Activated CD4-positive, alpha-beta memory T cell treated with anti-CD3 and anti-CD28 coated beads for 36 hours (primary cell): ENCODE measurements at regions not wholly inside any gene's neighbourhood (a gene's known extent, or its start where the extent isn't known, plus 50 kb on each side); places are given as distances from the start of the nearest gene placed in this dataset.

Experiments used
- CTCF ChIA-PET: fragments of 350-600 bp; sonication (Branson Sonifier 250); formaldehyde crosslinking; loops from one replicate; lab custom pipeline; 2021; ENCODE audit warnings: antibody characterized with exemption, inconsistent platforms; lab: Charles Lee
- POLR2A ChIA-PET: fragments of 350-600 bp; sonication (Branson Sonifier 250); formaldehyde crosslinking; loops from one replicate; lab custom pipeline; 2021; ENCODE audit warnings: antibody characterized with exemption; lab: Charles Lee
- DNase-seq: peaks from one replicate; pipeline ENCODE4 v3.0.0-alpha.2; 2020
- H3K27ac Mint-ChIP-seq: one replicate; pipeline ENCODE4 v1.8.0; 2021; ENCODE audit warnings: mixed read lengths
- H3K27me3 Mint-ChIP-seq: one replicate; pipeline ENCODE4 v1.8.0; 2021; ENCODE audit warnings: mixed read lengths
- H3K36me3 Mint-ChIP-seq: one replicate; pipeline ENCODE4 v1.8.0; 2021; ENCODE audit warnings: mixed read lengths
- H3K4me1 Mint-ChIP-seq: one replicate; pipeline ENCODE4 v1.8.0; 2021; ENCODE audit warnings: low read depth, mixed read lengths
- H3K4me3 Mint-ChIP-seq: one replicate; pipeline ENCODE4 v1.8.0; 2021; ENCODE audit warnings: mild to moderate bottlenecking, mixed read lengths
- H3K9me3 Mint-ChIP-seq: one replicate; pipeline ENCODE4 v1.8.0; 2021; ENCODE audit warnings: mixed read lengths
- intact Hi-C: fragments of 100-400 bp; cut with micrococcal nuclease; formaldehyde crosslinking; loops from one replicate; pipeline ENCODE4 v1.15.1; 2023

- H3K4me3 Mint-ChIP-seq = no peak overlapping the region
- no peak for DNase-seq
- H3K4me1 Mint-ChIP-seq = peaks cover 8% of the 10 kb centered on the region
Measured at GRCh38 chr11:32312206-32312817, 123.0 kb downstream of the WT1 start.

GRCh38 chr11:32312865-32313403 is 122.4 kb downstream of the WT1 start:
- intact Hi-C loops = loop anchor here (2.0 to 10.0 kb wide), 2 partner anchors 20 to 282 kb away; no protein-coding TSS in a partner anchor
- peaks cover 11% of the 10 kb centered on the region for H3K4me1 Mint-ChIP-seq
- CTCF ChIA-PET = interaction anchor here (0.8 to 1.1 kb wide), 6 partner anchors 9 to 480 kb away, joined by 3 to 6 read pairs (median 4); no protein-coding TSS in a partner anchor
- no peaks in the 10 kb centered on the region for H3K9me3 Mint-ChIP-seq
- POLR2A ChIA-PET = no interaction called here
- H3K27me3 Mint-ChIP-seq = peaks cover 11% of the 10 kb centered on the region
- DNase-seq = peak; percentile 68
- no peaks in the 10 kb centered on the region for H3K36me3 Mint-ChIP-seq
- no peak overlapping the region for H3K27ac Mint-ChIP-seq
- H3K4me3 Mint-ChIP-seq = no peak overlapping the region

More at GRCh38 chr11:32312206-32312817, 123.0 kb downstream of the WT1 start:
- ChIA-PET CTCF (interaction anchor here (0.8 to 1.4 kb wide), 9 partner anchors 8 to 481 kb away, joined by 3 to 8 read pairs (median 4); no protein-coding TSS in a partner anchor), POLR2A (no interaction called here)
- intact Hi-C loops = loop anchor here (2.0 to 10.0 kb wide), 2 partner anchors 20 to 282 kb away; no protein-coding TSS in a partner anchor
- Mint-ChIP-seq H3K9me3 (no peaks in the 10 kb centered on the region), H3K27me3 (peaks cover 11% of the 10 kb centered on the region), H3K27ac (no peak overlapping the region), H3K36me3 (no peaks in the 10 kb centered on the region)

DNA sequence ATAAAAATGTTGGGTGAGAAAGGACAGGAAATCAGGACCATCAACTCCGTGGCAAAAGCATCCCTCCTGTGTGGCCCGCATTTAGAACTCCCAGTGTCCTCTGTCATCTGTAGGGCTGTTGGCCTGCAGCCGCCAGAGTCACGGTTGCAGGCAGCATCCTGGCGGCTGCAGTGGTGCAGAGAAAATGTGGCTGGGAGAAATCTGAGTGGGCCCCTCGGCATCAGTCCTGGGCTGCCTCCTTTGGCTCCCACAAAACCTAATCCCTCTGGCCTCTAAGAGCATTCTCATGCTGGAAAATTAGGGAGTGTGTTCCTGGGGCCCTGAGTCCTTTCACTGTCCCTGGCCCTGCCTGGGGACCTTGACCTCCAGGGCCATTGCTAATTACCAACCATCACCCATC is 121.9 kb downstream of the WT1 start:
- H3K27me3 Mint-ChIP-seq = peaks cover 11% of the 10 kb centered on the region
- POLR2A ChIA-PET = no interaction called here

DNA sequence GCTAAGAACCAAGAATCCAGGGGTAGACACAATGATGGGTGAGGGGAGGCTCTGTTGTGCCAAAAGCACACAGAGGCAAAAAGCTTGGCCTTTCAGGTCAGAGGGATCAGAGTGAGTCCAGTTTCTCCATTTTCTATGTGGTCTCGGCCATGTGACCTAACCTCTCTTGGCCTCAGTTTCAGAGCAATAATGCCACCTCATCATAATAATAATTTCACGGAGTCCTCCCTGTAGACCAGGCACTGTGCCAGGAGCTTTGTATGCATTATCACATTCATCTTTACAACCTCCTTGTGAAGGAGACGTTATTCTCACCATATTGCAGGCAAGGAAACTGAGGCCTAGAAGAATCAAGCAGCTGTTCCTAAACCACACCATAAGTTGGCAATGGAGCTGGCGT is 120.2 kb downstream of the WT1 start:
- ChIA-PET CTCF (interaction anchor here (2.2 kb wide), 1 partner anchor 8 kb away, joined by 8 read pairs; no protein-coding TSS in a partner anchor), POLR2A (no interaction called here)
- intact Hi-C loops = loop anchor here (10.0 kb wide), 1 partner anchor 280 kb away; no protein-coding TSS in a partner anchor
- Mint-ChIP-seq H3K4me1 (peaks cover 12% of the 10 kb centered on the region), H3K9me3 (no peaks in the 10 kb centered on the region), H3K27ac (no peak overlapping the region), H3K36me3 (no peaks in the 10 kb centered on the region), H3K4me3 (no peak overlapping the region), H3K27me3 (peaks cover 14% of the 10 kb centered on the region)
- no peak for DNase-seq

More for the DNA sequence above, 121.9 kb downstream of the WT1 start:
- H3K9me3 Mint-ChIP-seq = no peaks in the 10 kb centered on the region
- H3K36me3 Mint-ChIP-seq = no peaks in the 10 kb centered on the region
- intact Hi-C loops = loop anchor here (2.0 to 10.0 kb wide), 2 partner anchors 19 to 281 kb away; no protein-coding TSS in a partner anchor
- CTCF ChIA-PET = interaction anchor here (1.0 to 2.2 kb wide), 4 partner anchors 10 to 20 kb away, joined by 4 to 8 read pairs (median 5); no protein-coding TSS in a partner anchor
- peaks cover 12% of the 10 kb centered on the region for H3K4me1 Mint-ChIP-seq
- no peak overlapping the region for H3K27ac Mint-ChIP-seq
- no peak overlapping the region for H3K4me3 Mint-ChIP-seq
- no peak for DNase-seq

DNA sequence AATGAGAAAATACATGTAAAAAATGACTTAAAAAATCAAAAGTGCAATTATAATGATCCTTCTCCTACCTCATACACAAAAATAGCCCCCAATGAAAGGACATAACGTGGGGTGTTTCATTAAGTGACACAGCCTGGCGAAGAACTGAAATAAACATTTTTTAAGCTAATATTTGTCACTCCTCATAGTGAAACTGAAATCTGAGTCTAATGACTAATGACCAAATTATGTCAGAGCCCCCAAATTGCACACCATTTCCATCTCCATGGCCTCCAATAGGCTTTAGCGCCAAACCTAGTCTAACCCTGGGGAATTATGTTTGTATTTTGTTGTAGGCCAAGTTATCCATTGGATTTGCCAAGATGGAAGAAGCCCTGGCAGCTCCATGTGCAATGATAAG is 119.1 kb downstream of the WT1 start:
- H3K4me3 Mint-ChIP-seq = no peak overlapping the region
- H3K27me3 Mint-ChIP-seq = peaks cover 13% of the 10 kb centered on the region
- no peak for DNase-seq
- peaks cover 12% of the 10 kb centered on the region for H3K4me1 Mint-ChIP-seq
- no peaks in the 10 kb centered on the region for H3K36me3 Mint-ChIP-seq
- POLR2A ChIA-PET = no interaction called here
- no peaks in the 10 kb centered on the region for H3K9me3 Mint-ChIP-seq
- intact Hi-C loops = loop anchor here (10.0 kb wide), 1 partner anchor 279 kb away; no protein-coding TSS in a partner anchor
- no peak overlapping the region for H3K27ac Mint-ChIP-seq
- CTCF ChIA-PET = no interaction called here

DNA sequence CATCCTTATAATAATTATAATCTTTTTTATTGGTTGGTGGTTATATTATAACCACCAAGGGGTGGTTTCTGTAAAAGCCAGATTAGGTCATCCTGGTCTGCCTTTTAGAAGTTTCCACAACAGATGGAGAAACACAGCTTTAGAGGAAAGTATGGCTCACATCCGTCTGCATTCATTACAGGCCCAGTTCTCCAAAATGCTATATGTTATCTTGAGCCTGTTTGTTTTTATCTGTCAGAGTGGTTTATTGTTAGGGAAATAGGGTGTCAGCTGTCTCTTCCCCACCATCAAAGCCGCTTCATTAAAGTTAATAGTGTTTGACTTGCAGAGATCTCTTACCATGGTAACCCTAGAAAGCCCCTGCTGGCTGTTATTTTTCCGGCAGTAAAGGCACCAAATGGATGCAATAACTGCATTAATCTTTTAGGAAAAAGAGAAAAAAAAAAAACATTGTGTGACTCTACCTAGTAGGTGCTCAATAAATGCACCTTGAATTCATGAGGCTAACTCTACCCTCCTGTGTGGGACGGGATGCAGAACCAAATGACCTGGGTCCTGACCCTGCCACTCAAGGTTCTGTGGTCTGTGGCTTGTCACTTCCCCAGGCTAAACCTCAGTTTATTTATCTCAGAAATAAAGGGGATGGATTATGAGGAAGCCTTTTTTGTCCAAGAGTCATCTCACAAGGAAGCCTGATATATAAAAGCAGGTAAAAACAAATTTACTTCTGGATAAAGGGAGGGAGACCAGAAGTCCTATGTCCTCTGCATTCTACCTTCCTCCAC is 118.3 kb downstream of the WT1 start:
- Mint-ChIP-seq H3K4me1 (peaks cover 12% of the 10 kb centered on the region), H3K9me3 (no peaks in the 10 kb centered on the region), H3K27ac (no peak overlapping the region), H3K4me3 (no peak overlapping the region), H3K36me3 (no peaks in the 10 kb centered on the region), H3K27me3 (peaks cover 15% of the 10 kb centered on the region)
- no peak for DNase-seq
- ChIA-PET POLR2A (interaction anchor here (0.6 kb wide), 1 partner anchor 33 kb away, joined by 4 read pairs; no protein-coding TSS in a partner anchor), CTCF (no interaction called here)
- intact Hi-C loops = loop anchor here (10.0 kb wide), 1 partner anchor 278 kb away; no protein-coding TSS in a partner anchor

DNA sequence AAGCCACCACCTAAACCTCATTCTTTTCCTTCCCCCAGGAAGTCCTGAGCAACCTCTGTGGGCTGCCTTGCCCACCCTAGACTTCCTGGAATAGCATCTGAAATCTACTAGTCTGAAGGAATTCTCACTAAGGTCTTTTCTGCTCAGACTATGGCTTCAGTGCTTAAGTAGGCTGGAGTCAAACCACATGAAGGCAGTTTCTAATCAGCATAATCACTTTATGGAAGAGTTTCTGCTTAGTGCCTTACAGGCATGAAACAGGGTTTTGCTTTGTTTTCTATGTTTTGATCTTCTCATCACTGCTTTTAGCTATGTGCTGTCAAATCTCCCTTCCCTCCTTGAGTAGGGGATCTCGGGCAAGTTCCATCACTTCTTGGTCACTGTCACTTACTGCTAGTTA is 117.7 kb downstream of the WT1 start:
- H3K27ac Mint-ChIP-seq = no peak overlapping the region
- CTCF ChIA-PET = no interaction called here
- intact Hi-C loops = loop anchor here (10.0 kb wide), 1 partner anchor 277 kb away; no protein-coding TSS in a partner anchor
- no peaks in the 10 kb centered on the region for H3K9me3 Mint-ChIP-seq
- POLR2A ChIA-PET = no interaction called here
- DNase-seq = no peak
- peaks cover 20% of the 10 kb centered on the region for H3K27me3 Mint-ChIP-seq
- H3K36me3 Mint-ChIP-seq = no peaks in the 10 kb centered on the region
- H3K4me1 Mint-ChIP-seq = peaks cover 12% of the 10 kb centered on the region
- H3K4me3 Mint-ChIP-seq = no peak overlapping the region

DNA sequence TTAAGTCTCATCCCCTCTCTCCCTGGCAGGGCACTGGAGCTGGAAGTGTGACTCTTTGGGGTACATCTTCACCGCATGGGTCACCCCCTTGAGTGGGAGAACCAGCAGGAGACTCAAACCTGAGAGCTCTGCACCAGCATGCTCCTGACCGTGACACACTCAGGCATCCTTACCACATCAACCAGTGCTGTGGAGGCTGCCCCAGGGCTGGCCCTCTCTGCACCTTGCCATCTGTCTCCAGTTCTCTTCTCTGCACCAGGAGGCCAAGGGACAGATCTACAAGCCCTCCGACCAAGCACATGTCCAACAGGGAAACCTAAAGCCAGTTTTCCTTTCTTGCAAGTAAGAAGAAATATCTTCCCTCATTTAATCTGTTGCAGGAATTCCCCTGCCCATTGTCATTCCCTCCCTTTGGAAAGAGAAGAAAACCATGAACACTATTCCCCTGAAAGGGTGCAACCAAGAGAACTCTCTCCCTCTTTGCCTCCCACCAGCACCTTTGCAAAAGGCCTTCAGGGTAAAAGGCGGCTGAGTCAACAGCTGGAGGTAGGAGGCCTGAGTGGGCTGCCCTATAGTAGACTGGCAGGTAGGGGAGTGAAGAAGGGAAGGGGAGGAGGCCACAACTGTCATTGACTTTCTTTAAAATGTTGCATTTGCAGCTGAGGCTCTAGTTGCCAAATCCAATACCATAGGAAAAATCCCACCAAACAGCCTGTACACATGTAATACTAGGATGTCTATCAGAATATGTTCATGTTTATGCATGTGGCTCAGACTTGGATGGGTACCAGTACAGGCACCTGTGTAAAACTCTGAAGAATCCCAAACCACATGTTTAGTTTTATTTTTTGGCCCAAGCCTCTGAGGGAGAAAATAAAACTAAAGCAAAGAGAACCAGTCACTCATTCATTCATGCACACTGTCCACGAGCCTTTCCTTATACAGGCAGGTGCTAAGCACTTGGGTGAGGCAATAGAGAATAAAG is 117.0 kb downstream of the WT1 start:
- Mint-ChIP-seq H3K9me3 (no peaks in the 10 kb centered on the region), H3K27ac (no peak overlapping the region), H3K36me3 (no peaks in the 10 kb centered on the region), H3K4me1 (peaks cover 12% of the 10 kb centered on the region), H3K4me3 (no peak overlapping the region), H3K27me3 (peaks cover 17% of the 10 kb centered on the region)
- POLR2A ChIA-PET = no interaction called here
- DNase-seq = peak; percentile 13
- intact Hi-C loops = loop anchor here (10.0 kb wide), 1 partner anchor 276 kb away; no protein-coding TSS in a partner anchor
- CTCF ChIA-PET = interaction anchor here (0.7 kb wide), 1 partner anchor 17 kb away, joined by 3 read pairs; no protein-coding TSS in a partner anchor

GRCh38 chr11:32323814-32324130 is 111.6 kb downstream of the WT1 start:
- DNase-seq = no peak
- ChIA-PET POLR2A (interaction anchor here (0.6 kb wide), 1 partner anchor 107 kb away, joined by 3 read pairs; no protein-coding TSS in a partner anchor), CTCF (interaction anchor here (0.6 to 6.0 kb wide), 19 partner anchors 9 to 486 kb away, joined by 3 to 49 read pairs (median 4); partner anchors contain the start of gene CCDC73)
- Mint-ChIP-seq H3K27me3 (peaks cover 18% of the 10 kb centered on the region), H3K9me3 (no peaks in the 10 kb centered on the region), H3K4me3 (no peak overlapping the region), H3K27ac (no peak overlapping the region), H3K36me3 (no peaks in the 10 kb centered on the region), H3K4me1 (no peaks in the 10 kb centered on the region)
- intact Hi-C loops = loop anchor here (1.0 to 5.0 kb wide), 3 partner anchors 10 to 470 kb away; no protein-coding TSS in a partner anchor

DNA sequence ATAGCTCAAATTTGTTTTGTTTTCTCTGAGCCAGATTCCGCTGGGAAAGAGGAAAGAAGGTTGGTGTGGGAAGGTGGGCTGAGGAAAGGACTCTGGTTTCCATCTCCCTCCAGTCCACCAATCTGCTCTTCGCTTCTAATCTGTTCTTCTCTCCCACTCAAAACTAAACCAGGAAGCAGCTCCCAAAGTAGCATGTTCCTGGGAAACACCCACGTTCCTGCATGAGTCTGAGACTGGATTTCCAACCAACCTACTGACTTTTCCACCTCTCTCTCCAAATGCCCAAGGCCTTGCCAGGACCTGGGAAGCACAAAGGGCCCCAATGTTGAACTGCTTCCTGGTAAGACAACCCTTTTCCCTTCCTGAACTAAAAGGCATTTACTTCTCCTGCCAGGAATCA is 110.2 kb downstream of the WT1 start:
- ChIA-PET CTCF (interaction anchor here (0.8 to 6.0 kb wide), 5 partner anchors 9 to 467 kb away, joined by 3 to 49 read pairs (median 9); no protein-coding TSS in a partner anchor), POLR2A (no interaction called here)
- Mint-ChIP-seq H3K4me1 (no peaks in the 10 kb centered on the region), H3K27ac (no peak overlapping the region), H3K36me3 (no peaks in the 10 kb centered on the region), H3K9me3 (no peaks in the 10 kb centered on the region), H3K27me3 (peaks cover 14% of the 10 kb centered on the region), H3K4me3 (no peak overlapping the region)
- intact Hi-C loops = no loop called here
- no peak for DNase-seq

DNA sequence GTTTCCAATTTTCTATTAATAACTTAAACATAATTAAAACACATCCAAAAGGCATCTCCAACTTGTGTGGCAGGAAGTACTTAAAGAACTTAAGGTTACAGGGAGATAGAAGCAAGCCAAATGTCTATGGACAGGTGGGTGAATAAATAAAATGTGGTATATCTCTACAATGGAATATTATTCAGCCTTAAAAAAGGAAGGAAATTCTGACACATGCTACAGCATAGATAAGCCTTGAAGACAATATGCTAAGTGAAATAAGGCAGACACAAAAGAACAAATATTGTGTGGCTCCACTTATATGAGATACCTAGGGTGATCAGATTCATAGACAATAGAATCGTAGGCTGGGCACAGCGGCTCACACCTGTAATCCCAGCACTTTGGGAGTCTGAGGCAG is 109.6 kb downstream of the WT1 start:
- Mint-ChIP-seq H3K27ac (no peak overlapping the region), H3K4me3 (no peak overlapping the region)

More for the DNA sequence above, 109.6 kb downstream of the WT1 start:
- no peak for DNase-seq
- H3K4me1 Mint-ChIP-seq = no peaks in the 10 kb centered on the region
- intact Hi-C loops = no loop called here
- no peaks in the 10 kb centered on the region for H3K36me3 Mint-ChIP-seq
- H3K27me3 Mint-ChIP-seq = peaks cover 14% of the 10 kb centered on the region
- CTCF ChIA-PET = interaction anchor here (6.0 kb wide), 1 partner anchor 9 kb away, joined by 49 read pairs; no protein-coding TSS in a partner anchor
- POLR2A ChIA-PET = no interaction called here
- H3K9me3 Mint-ChIP-seq = no peaks in the 10 kb centered on the region
